GM03348 (cell line): ENCODE measurements at regions not wholly inside any gene's neighbourhood (a gene's known extent, or its start where the extent isn't known, plus 50 kb on each side); places are given as distances from the start of the nearest gene placed in this dataset.

Source experiments
- DNase-seq: peaks from one replicate; pipeline ENCODE4 v3.0.0; 2012; ENCODE audit warnings: low spot score

DNA sequence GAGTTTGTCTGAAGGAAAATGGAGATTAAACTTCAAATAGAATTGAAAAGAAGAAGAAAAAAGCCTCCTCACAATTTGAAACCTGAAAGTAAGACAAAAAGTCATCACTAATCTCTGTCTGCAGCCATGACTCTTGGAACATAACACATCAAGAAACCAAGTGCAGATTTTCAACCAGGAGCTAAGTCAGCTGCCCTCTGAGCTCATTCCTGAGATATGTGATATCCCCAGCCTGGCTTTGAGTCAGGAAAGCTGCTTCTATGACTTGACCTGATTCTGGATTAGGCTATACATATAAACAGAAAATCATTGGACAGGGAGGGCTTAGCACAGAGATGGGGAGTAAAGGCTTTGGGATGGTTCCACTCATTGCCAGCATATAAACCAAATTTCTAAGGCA lies 891.4 kb downstream of the TFAP2A start:
- peak; percentile 68 for DNase-seq

- DNase-seq, result no peak
Measured at GRCh38 chr6:9522101-9522500, 892.8 kb downstream of the TFAP2A start.

- no peak for DNase-seq
Measured at GRCh38 chr6:9521152-9521530, 893.7 kb downstream of the TFAP2A start.

DNA sequence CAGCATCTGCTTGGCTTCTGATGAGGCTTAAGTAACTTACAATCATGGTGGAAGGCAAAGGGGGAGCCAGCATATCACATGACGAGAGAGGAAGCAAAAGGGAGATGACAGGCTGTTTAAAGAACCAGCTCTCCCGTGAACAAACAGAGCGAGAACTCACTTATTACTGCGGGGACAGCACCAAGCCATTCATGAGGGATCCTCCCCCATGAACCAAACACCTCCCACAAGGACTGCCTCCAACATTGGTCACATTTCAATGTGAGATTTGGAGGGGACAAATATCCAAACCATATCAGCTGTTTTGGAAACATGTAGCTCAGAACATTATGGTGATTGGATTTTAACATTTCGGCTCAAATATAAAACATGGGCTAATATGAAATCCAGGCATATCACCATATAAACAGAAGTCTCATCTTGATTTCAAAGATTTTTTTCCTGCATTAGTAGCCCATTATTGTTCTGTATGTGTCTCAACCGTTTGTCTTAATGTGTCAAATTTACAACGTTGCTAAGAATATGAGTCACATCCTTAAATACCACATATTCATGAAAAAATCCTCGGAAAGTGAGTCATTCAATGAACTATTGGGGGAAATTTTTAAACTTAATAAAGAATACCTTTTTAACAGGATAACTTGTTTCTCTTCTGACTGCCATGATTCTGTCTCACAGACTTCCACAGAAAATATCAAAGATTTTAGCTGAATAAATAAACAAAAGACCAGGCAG lies 894.3 kb downstream of the TFAP2A start:
- peak; percentile 55 for DNase-seq

DNA sequence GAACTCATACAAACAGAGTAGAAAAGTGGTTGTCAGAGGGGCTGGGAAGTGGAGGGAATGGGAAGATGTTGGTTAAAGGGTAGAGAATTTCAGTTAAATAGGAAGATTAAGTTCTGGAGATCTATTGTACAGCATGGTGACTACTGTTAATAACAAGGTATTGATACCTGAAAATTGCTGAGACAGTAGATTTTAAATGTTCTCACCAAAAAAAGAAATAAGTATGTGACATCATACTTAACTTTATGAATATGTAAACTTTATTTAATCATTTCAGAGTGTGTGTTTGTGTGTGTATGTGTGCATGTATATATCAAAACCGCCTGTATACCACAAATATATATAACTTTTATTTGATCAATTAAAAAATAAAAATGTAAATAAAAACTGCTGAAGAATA lies 896.4 kb downstream of the TFAP2A start:
- DNase-seq, result no peak

GRCh38 chr6:9517806-9518205 lies 897.1 kb downstream of the TFAP2A start:
- DNase-seq, result no peak

DNA sequence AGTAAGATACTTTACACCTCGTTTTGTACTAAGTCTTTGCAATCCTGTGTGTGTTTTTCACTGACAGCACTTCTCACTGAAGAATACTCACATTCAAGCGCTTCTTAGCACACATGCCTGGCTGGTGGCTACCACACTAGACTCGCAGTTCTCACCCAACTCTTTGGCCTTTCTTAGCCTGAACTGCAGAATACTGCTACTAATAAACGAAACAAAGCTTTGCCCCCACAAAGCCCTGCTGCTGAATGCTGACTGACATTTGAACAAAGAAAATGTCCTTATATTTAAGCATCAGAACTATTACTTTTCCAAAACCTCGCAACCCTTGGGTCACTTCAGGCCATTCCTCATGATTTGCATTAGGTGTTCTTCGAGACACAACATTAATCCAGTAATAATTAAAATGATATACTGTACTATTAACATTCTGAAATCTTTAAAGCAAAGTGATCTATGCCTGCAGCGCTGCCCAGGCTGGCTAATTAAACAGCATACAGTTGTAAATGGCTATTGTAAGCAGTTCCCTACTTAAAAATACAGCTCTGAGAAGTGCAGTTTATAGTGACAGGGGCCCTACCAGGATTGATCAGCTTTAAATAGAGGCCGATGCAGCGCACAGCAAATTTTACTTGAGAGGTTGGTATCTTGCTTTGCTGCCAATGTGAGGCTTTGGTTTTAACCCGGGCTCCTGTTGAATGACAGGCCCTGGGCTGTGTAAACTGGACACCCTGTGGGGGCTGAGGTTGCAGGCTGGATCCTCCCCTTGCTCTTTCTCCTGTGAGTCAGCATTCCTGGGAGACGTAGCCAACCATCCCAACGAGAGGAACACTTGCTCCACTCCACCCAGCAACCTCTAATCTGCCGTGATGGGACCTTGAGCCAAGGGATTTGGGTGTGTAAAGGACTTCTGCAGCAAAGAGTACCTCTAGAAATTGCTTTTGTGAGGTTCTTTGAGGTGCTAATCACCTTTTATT lies 899.0 kb downstream of the TFAP2A start:
- peak; percentile 71 for DNase-seq

DNA sequence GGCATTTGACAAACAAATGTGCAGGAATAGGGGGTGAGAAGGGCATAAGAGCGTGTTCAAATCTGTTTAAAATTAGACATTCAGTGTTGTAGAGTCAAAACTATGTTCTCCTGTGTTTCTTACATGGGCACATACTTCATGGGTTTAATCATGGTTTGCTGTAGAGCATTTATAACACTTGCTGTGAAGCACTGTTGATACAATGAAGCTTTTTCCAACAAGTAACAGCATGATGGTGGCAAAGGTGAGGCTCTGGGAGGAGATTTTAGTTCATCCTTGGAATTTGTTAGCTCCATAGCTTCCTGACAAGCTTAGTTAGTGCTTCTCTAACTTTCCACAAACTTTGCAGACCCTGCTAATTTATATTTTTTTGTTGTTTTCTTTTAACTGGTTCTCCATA lies 900.7 kb downstream of the TFAP2A start:
- DNase-seq, result no peak

DNA sequence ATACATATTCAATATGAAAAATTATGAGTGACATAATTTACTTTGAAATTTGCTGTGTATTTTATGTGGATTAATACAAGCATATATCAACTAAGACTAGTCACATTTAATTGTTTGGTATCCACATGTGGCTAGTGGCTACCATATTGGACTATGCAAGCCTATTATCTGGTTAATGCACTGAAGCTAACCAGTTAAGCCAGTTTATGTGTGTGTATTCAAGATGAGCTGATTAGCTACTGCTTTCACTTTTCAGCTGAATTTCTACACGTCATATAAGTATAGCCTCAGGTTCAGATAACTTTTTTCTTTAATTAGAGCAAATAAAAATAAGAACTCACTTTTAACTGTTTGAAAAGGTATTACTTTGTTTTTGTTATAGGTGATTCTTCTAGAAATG lies 903.7 kb downstream of the TFAP2A start:
- no peak for DNase-seq

DNA sequence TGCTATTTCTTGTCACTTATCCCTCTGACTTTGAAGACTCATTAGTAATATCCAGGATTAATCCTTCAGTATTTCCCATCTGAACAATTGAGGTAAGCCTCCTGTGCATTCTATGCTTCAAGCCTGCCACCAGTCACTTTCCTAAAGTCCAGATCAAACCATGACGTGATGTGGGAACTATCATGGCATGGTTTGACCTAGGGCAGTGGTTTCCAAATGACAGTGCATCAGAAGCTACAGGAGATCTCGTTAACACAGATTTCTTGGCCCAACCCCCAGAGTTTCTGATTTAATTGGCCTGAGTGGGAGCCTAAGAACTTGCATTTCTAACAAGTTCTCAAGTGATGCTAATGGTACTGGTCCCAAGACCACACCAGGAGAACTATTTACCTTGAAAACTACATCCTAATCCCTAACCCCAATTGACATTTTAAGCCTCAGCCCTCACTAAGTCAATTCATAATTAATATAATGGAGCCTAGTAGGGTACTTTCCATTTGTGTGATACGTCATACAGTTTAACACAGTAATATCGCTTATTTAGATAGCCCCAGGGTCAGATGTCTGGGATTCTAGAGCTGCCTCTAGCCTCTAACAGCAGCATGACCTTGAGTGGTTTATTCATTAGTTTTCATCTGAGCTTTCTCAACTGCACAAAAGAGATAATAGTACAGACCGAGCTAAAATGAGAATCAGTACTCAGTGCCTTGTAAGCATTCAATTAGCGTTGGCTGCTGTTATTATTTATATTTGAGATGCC lies 907.6 kb downstream of the TFAP2A start:
- no peak for DNase-seq

DNA sequence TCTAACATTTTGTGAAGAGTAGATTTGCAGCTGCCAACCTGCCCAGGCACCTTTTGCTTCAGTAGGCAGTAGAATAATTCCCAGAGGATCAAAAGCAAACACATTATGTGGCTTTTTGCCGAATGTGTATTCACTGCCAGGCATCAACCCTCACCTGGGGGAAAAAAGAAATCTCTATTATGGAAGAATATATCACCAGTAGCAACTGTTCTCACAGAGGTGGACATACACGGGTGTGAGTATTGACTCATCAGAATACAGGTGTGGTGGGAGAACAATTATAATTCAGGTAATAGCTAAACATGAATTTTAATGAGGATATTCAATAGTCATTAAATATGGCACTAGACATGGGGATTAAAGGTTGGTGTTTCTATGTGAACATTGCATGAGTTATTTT lies 910.7 kb downstream of the TFAP2A start:
- no peak for DNase-seq

DNA sequence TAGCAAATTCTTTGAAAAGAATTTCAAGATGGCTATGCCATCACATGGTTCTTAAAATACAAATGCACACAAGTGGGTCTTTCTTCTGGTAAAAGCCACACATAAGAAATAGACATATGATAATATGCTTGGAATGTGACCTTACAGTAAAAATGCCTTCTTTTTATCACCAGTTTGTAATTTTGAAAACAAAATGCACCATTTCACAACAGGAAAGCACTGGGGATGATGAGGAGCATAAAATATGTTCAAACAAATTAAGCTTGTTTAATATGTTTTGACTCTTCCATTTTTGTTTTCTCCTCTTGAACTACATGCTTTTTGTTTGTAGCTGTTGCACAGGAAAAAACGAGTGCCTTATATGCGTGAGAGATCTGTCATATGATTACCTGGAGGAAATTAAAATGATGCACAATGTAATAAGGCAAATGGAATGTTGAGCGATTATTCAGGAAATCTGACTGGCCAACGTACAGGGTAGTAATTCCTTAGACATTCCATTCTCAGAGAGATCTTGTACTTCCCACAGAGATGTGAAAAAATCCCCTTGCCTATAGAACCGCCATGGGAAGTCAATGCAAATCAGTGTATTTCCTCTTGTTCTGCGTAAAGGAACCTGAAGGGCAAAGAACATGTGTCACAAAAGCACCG lies 911.6 kb downstream of the TFAP2A start:
- DNase-seq, result peak; percentile 44

DNA sequence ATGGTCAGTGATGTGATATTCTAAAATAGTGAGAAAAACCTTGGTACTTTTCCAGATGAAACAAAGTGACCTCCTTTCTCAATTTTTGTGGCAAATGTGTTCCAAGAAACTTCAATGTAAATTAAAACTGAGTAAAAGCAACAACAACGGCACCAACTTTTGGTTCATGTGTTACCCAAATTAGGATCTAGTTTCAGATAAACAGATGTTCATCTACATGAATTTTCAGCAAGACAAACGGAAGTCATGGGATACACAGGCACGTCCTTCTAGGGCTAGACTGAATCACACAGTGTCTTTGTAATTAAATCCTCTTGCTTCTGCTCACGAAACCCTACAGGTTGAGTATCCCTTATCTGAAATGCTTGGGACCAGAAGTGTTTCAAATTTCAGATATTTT lies 915.2 kb downstream of the TFAP2A start:
- DNase-seq, result peak; percentile 33

DNA sequence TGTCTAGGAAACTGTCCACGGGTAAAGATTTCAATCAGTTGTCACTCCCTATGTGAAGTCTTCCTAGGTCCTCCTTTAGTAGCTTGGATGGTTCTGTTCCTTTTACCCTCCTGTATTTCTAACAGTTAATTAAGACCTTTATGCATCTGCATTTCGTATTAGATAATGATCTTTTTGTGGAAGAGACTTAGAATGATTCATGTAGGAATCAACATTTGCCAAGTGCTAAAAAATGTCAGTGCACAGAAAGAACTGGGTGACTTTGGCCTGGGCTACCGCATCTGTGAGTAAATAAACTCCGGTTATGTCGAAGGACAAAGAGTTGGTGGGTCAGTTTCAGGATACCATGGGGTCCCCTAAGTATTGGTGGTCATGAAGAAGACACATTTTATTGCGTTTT lies 918.0 kb downstream of the TFAP2A start:
- peak; percentile 6 for DNase-seq

GRCh38 chr6:9494864-9495263 lies 920.0 kb downstream of the TFAP2A start:
- DNase-seq, result peak; percentile 32

DNA sequence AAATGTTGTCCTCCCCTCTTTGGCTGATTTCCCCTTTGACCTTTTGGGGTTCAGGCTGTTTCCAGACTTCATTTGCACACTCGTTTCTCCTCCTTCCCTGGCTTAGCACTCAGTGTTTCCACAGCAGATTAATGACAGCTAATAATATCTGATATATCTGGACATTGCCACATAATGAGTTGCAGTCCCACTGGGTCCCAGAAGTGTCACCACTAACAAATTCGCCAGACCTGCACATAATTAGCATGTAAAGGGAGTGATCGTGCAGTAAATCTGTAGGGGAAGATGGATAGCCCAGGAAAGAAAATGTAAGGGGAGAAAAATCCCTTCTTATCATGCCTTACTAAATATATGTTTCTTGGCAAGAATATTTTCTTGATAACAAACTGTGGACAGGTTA lies 922.1 kb downstream of the TFAP2A start:
- no peak for DNase-seq

DNA sequence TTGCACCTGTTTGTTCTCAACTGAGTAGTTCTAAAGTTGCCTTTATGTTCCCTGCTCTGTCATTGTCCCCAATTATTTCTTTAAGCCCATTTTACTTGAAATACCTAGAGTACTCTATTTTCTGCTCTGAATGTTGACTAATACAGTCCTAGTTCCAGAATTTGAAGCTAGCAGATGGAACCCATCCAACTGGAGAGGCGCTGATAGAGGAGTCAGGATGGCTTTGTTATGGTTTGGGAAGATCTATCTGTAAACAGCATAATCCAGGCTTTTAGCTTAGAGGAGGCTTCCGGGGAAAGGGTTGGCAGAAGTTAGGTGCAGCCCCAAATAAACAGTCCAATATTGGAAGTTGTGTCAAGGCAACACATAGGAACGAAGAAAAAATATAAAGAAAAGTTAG lies 927.7 kb downstream of the TFAP2A start:
- DNase-seq, result no peak

GRCh38 chr6:9485992-9486391 lies 928.9 kb downstream of the TFAP2A start:
- DNase-seq, result no peak

DNA sequence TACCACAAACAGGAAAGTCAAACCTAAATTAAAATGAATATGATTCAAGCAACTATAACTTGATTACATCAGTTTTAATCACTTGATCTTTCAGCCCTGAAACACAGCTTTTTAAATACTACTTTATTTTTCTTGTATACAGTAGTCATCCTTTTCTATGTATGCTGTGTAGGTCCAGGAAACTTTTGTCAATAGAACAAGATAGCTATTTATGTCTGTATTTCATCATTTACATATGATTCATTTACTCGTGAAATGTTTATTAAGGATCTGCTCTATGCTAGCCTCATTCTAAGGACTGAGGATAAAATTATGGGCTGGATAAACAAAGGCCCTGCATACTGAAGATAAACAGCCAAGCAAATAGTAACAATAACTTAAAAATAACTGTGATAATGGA lies 930.2 kb downstream of the TFAP2A start:
- DNase-seq, result no peak

DNA sequence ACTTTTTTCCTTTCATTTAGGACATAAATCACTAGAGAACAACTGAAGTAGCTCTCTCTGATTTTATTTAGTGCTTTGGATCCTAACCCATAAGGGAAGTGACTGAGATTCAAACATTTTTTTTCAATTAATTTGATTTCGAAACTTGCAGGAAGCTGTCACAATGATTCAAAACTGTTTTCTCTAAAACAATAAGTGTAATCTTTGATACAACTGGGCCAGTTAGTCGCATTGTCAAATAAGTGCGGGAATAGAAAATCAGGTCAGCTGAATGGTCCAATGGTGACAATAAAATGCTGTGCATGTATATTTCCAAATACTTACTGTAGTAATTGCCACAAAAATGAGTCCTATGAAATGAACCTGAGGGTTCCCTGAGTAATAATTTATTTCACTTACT lies 930.8 kb downstream of the TFAP2A start:
- peak; percentile 35 for DNase-seq

DNA sequence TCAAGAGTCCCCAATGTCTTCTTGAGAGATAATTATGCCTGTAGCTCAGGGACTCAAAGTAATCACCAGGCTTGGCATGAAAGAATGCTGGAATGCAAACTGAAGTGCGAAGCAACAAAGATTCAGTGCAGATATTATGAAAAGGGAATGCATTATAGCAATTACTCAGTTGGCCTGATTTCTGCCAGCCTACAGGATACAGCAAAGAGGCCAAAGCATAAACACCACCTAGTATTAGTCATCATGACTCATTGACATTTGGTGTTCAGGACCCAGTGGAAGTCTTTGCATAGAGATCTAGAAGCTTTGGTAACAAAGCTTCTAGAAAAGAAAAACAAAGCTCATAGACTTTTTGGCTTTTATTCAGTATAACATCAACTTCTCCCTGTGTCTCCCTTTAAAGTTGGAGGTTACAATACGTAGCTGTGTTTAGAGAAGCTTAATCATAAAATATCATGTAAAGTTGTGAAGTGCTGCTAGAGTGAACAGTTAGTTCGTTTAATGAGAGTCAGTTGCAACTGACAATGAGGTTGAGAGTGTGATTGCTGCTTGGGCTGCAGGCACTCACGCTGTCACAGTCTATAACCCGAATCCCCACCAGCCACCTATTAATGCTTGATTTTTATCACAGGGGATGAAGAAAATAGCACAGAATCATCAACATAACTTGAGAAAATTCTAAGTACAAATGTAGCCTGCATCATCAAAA lies 932.7 kb downstream of the TFAP2A start:
- DNase-seq, result peak; percentile 78
